GM12874 (cell line): ENCODE measurements at regions not wholly inside any gene's neighbourhood (a gene's known extent, or its start where the extent isn't known, plus 50 kb on each side); places are given as distances from the start of the nearest gene placed in this dataset.

ENCODE experiments used
- CTCF ChIP-seq: IDR thresholded peaks from 2 replicates; pipeline ENCODE4 v1.5.1; 2011; ENCODE audit warnings: low read depth, mild to moderate bottlenecking, control low read depth, low read length, moderate library complexity; ENCODE audit not compliant: insufficient read depth

- TF ChIP-seq CTCF = no peak
Measured at GRCh38 chr6:14231501-14232280, 114.1 kb downstream of the CD83 start.

- no peak for TF ChIP-seq CTCF
Measured at GRCh38 chr6:14232889-14233288, 115.3 kb downstream of the CD83 start.

- no peak for TF ChIP-seq CTCF
Measured at GRCh38 chr6:14235653-14236356, 118.2 kb downstream of the CD83 start.

GRCh38 chr6:14239097-14239496 lies 121.5 kb downstream of the CD83 start:
- no peak for TF ChIP-seq CTCF

- TF ChIP-seq CTCF = no peak
Measured at GRCh38 chr6:14240411-14241166, 123.0 kb downstream of the CD83 start.

GRCh38 chr6:14241255-14242070 lies 123.9 kb downstream of the CD83 start:
- no peak for TF ChIP-seq CTCF

GRCh38 chr6:14243597-14243996 lies 126.0 kb downstream of the CD83 start:
- TF ChIP-seq CTCF = no peak
